K562 (cell line): ENCODE measurements at regions not wholly inside any gene's neighbourhood (a gene's known extent, or its start where the extent isn't known, plus 50 kb on each side); places are given as distances from the start of the nearest gene placed in this dataset.

Experiments
- CHD1 ChIP-seq: fragments of 200-600 bp; sonication (generic); IDR thresholded peaks from one replicate; pipeline ENCODE4 v1.6.1; 2012; ENCODE audit warnings: mild to moderate bottlenecking, moderate library complexity, low read length, inconsistent platforms
- ELK1 ChIP-seq: sonication (generic); formaldehyde crosslinking; IDR thresholded peaks from 2 replicates; pipeline ENCODE4 v1.8.1; 2022; ENCODE audit warnings: missing genetic modification reagents
- EP300 ChIP-seq: IDR thresholded peaks from 2 replicates; pipeline ENCODE4 v1.6.1; 2012; ENCODE audit warnings: low read length, improper control_type of control experiment
- EZH2 ChIP-seq: IDR thresholded peaks from 2 replicates; pipeline ENCODE4 v1.6.1; 2012; ENCODE audit warnings: low read depth, mild to moderate bottlenecking, inconsistent platforms, low read length, borderline replicate concordance
- HSF4 ChIP-seq: fragments of 250-450 bp; sonication (Bioruptor Pico); IDR thresholded peaks from 2 replicates; pipeline ENCODE4 v2.1.2; 2022; ENCODE audit warnings: mild to moderate bottlenecking, moderate library complexity, borderline replicate concordance
- NFE2 ChIP-seq: IDR thresholded peaks from 2 replicates; pipeline ENCODE4 v1.6.1; 2014; ENCODE audit warnings: antibody characterized with exemption, low read depth
- POLR2A ChIP-seq: fragments of 450-650 bp; conservative IDR thresholded peaks from 2 replicates; pipeline ENCODE4 v1.6.1; 2016
- RBM22 ChIP-seq: fragments of 200-400 bp; formaldehyde crosslinking; IDR thresholded peaks from 2 replicates; pipeline ENCODE4 v1.6.1; 2018; ENCODE audit warnings: low read length, low read depth; ENCODE audit not compliant: poor library complexity, severe bottlenecking
- THAP7 ChIP-seq: fragments of 250-450 bp; sonication (Bioruptor Pico); IDR thresholded peaks from 2 replicates; pipeline ENCODE4 v1.5.0; 2021
- YY1 ChIP-seq, 3 experiments: IDR thresholded peaks; 2 replicates each; pipeline ENCODE4 v1.6.1; 2011; ENCODE audit warnings: low read length in 2 of 3, mild to moderate bottlenecking in 2 of 3, moderate library complexity in 2 of 3, borderline replicate concordance in 1 of 3, control low read depth in 1 of 3, low read depth in 1 of 3; ENCODE audit not compliant: insufficient read depth in 3 of 3, insufficient replicate concordance in 2 of 3, control insufficient read depth in 1 of 3, insufficient read length in 1 of 3; ENCODE audit errors: extremely low read depth in 1 of 3
- ZFP91 ChIP-seq: sonication (generic); formaldehyde crosslinking; IDR thresholded peaks from 2 replicates; pipeline ENCODE4 v1.8.0; 2022; ENCODE audit warnings: mild to moderate bottlenecking, missing genetic modification reagents
- ZNF280A ChIP-seq: fragments of 450-650 bp; IDR thresholded peaks from 2 replicates; pipeline ENCODE4 v1.6.1; 2018; ENCODE audit warnings: mild to moderate bottlenecking, low read depth; ENCODE audit not compliant: partially characterized antibody
- ZNF507 ChIP-seq: conservative IDR thresholded peaks from 2 replicates; pipeline ENCODE4 v1.6.1; 2017; ENCODE audit warnings: missing genetic modification characterization, missing compliant biosample characterization
- ZNF561 ChIP-seq: fragments of 450-650 bp; formaldehyde crosslinking; conservative IDR thresholded peaks from 2 replicates; pipeline ENCODE4 v1.4.0; 2020; ENCODE audit warnings: mild to moderate bottlenecking, moderate library complexity

GRCh38 chr2:173775440-173775839 lies 189.7 kb downstream of the SP3 start:
- TF ChIP-seq ZNF280A (no peak), EP300 (no peak), ZNF507 (no peak), EZH2 (no peak), THAP7 (CRISPR knock-in tag) (no peak), NFE2 (no peak), ZFP91 (CRISPR knock-in tag) (no peak), ELK1 (CRISPR knock-in tag) (no peak), POLR2A (no peak), HSF4 (CRISPR knock-in tag) (no peak), CHD1 (no peak), RBM22 (no peak), ZNF561 (CRISPR knock-in tag) (no peak), YY1 (IDR thresholded peaks at IDR 0.05; ENCODE audit: borderline replicate concordance in 1 of 3, control insufficient read depth in 1 of 3, extremely low read depth in 1 of 3, insufficient read depth in 3 of 3, insufficient read length in 1 of 3, insufficient replicate concordance in 2 of 3, low read depth in 1 of 3, low read length in 2 of 3) (no peak)
